ENCODE measurements at regions not wholly inside any gene's neighbourhood (a gene's known extent, or its start where the extent isn't known, plus 50 kb on each side); places are given as distances from the start of the nearest gene placed in this dataset.
"Not testable (repeated sequence)": the region's sequence is repeated elsewhere in the genome, so short reads cannot be mapped to it uniquely, and the experiment has no call there.

DNA sequence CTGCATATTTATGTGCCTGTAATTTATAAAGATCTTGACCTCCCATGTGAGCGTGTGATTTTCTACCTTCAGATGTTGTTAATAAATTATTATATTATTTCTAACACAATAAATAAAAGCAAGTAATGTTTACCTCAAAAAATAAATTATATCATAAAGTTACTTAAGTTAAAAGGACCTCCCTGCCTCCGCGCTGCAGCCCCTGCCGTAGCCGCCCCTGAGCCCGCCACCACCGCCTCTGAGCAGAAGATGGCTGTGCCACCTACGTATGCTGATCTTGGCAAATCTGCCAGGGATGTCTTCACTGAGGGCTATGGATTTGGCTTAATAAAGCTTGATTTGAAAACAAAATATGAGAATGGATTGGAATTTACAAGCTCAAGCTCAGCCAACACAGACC lies 119.6 kb upstream of the BRWD3 start:
- peaks cover 12% of the 10 kb centered on the region for H3K9me3 ChIP-seq (ENCODE audit: control insufficient read depth, low read length)
- H3K4me1 Mint-ChIP-seq, result no peaks in the 10 kb centered on the region
- H3K27me3 Mint-ChIP-seq (ENCODE audit: insufficient read depth), result no peaks in the 10 kb centered on the region
- H3K9me3 Mint-ChIP-seq, result peaks cover 81% of the 10 kb centered on the region
- H3K4me3 ChIP-seq (ENCODE audit: low read length), result no peak overlapping the region
- H3K27me3 ChIP-seq (ENCODE audit: control insufficient read depth, insufficient read depth, low read length, poor library complexity, severe bottlenecking), result no peaks in the 10 kb centered on the region
- H3K4me3 Mint-ChIP-seq, result no peak overlapping the region
- DNase-seq, result no peak
- H3K27ac Mint-ChIP-seq, result no peak overlapping the region
- no peaks in the 10 kb centered on the region for H3K4me1 ChIP-seq (ENCODE audit: control insufficient read depth, insufficient read depth, low read length)
- H3K36me3 Mint-ChIP-seq (ENCODE audit: low read depth), result no peaks in the 10 kb centered on the region
- H3K9ac ChIP-seq (ENCODE audit: extremely low read depth, low read length, poor library complexity, severe bottlenecking), result no peak overlapping the region
- TF ChIP-seq, protein P1, sequence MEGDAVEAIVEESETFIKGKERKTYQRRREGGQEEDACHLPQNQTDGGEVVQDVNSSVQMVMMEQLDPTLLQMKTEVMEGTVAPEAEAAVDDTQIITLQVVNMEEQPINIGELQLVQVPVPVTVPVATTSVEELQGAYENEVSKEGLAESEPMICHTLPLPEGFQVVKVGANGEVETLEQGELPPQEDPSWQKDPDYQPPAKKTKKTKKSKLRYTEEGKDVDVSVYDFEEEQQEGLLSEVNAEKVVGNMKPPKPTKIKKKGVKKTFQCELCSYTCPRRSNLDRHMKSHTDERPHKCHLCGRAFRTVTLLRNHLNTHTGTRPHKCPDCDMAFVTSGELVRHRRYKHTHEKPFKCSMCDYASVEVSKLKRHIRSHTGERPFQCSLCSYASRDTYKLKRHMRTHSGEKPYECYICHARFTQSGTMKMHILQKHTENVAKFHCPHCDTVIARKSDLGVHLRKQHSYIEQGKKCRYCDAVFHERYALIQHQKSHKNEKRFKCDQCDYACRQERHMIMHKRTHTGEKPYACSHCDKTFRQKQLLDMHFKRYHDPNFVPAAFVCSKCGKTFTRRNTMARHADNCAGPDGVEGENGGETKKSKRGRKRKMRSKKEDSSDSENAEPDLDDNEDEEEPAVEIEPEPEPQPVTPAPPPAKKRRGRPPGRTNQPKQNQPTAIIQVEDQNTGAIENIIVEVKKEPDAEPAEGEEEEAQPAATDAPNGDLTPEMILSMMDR (conservative IDR thresholded peaks at IDR 0.05), result no peak
- WGBS, 2 experiments (ENCODE audit: insufficient coverage in 1 of 2, insufficient read length in 1 of 2), result 90% methylated on average over 7 of the region's 8 CpGs; no CpG with 5 or more reads in 1 of the 2 experiments
- H3K27ac ChIP-seq (ENCODE audit: low read depth, low read length), result no peak overlapping the region
- no peaks in the 10 kb centered on the region for H3K36me3 ChIP-seq (ENCODE audit: control insufficient read depth, insufficient read depth, low read length)

DNA sequence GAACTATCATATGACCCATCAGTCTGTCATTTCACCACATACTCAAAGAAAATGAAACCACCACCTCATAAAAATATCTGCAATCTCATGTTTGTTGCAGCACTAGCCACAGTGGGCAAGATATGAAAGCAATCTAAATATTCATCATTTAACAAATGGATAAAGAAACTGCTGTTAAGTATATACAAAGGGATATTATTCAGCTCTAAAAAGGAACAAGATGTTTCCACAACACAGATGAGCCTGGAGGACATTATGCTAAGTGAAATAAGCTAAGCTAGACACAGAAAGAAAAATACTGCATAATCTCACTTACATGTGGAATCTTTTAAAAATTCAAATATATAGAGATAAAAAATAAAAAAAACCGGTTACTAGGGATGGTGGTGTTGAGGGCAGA lies 108.2 kb upstream of the BRWD3 start:
- no peaks in the 10 kb centered on the region for H3K4me1 Mint-ChIP-seq

DNA sequence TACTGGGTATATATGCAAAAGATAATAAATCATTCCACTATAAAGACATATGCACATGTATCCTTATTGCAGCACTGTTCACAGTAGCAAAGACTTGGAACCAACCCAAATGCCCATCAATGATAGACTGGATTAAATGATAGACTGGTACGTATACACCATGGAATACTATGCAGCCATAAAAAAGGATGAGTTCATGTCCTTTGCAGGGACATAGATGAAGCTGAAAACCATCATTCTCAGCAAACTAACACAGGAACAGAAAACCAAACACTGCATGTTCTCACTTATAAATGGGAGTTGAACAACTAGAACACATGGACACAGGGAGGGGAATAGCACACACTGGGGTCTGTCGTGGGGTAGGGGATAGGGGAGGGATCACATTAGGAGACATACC lies 102.7 kb upstream of the BRWD3 start:
- not testable (repeated sequence) for H3K4me3 ChIP-seq (ENCODE audit: low read length); H3K27me3 Mint-ChIP-seq (ENCODE audit: insufficient read depth); H3K4me1 ChIP-seq (ENCODE audit: control insufficient read depth, insufficient read depth, low read length); H3K4me3 Mint-ChIP-seq; H3K9me3 ChIP-seq (ENCODE audit: control insufficient read depth, low read length); H3K36me3 ChIP-seq (ENCODE audit: control insufficient read depth, insufficient read depth, low read length); H3K27ac Mint-ChIP-seq; DNase-seq; H3K27ac ChIP-seq (ENCODE audit: low read depth, low read length); H3K4me1 Mint-ChIP-seq; H3K27me3 ChIP-seq (ENCODE audit: control insufficient read depth, insufficient read depth, low read length, poor library complexity, severe bottlenecking); H3K9ac ChIP-seq (ENCODE audit: extremely low read depth, low read length, poor library complexity, severe bottlenecking); H3K36me3 Mint-ChIP-seq (ENCODE audit: low read depth)
- peaks cover 91% of the 10 kb centered on the region for H3K9me3 Mint-ChIP-seq
- WGBS, 2 experiments (ENCODE audit: insufficient coverage in 1 of 2, insufficient read length in 1 of 2), result no CpG with 5 or more reads among the region's 2 CpGs

More for the DNA sequence above, 108.2 kb upstream of the BRWD3 start:
- H3K9me3 Mint-ChIP-seq, result peaks cover 85% of the 10 kb centered on the region
- H3K36me3 ChIP-seq (ENCODE audit: control insufficient read depth, insufficient read depth, low read length), result no peaks in the 10 kb centered on the region
- H3K4me3 Mint-ChIP-seq, result no peak overlapping the region
- no CpG with 5 or more reads among the region's 1 CpG for WGBS, 2 experiments (ENCODE audit: insufficient coverage in 1 of 2, insufficient read length in 1 of 2)
- H3K36me3 Mint-ChIP-seq (ENCODE audit: low read depth), result no peaks in the 10 kb centered on the region
- H3K4me3 ChIP-seq (ENCODE audit: low read length), result no peak overlapping the region
- no peak overlapping the region for H3K27ac ChIP-seq (ENCODE audit: low read depth, low read length)
- H3K4me1 ChIP-seq (ENCODE audit: control insufficient read depth, insufficient read depth, low read length), result no peaks in the 10 kb centered on the region
- TF ChIP-seq, protein P1 (conservative IDR thresholded peaks at IDR 0.05), result no peak
- no peaks in the 10 kb centered on the region for H3K27me3 Mint-ChIP-seq (ENCODE audit: insufficient read depth)
- H3K9ac ChIP-seq (ENCODE audit: extremely low read depth, low read length, poor library complexity, severe bottlenecking), result no peak overlapping the region
- H3K9me3 ChIP-seq (ENCODE audit: control insufficient read depth, low read length), result peaks cover 11% of the 10 kb centered on the region
- no peaks in the 10 kb centered on the region for H3K27me3 ChIP-seq (ENCODE audit: control insufficient read depth, insufficient read depth, low read length, poor library complexity, severe bottlenecking)
- no peak overlapping the region for H3K27ac Mint-ChIP-seq
- no peak for DNase-seq

DNA sequence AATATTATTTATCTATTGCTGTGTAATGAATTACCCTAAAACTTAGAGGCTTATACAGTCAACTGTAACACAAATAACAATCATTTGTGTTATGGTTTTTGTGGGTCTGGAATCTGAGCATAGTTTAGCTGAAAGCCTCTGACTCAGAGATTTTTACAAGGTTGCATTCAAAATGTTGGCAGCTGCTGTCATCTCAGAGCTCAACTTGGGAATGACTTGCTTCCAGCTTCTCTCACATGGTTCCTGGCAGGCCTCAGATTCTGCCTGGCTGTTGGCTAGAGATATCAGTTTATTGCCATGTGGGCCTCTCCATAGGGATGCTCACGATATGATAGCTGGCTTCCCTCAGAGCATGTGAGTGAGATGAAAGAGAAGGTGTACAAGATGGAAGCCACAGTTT lies 70.2 kb upstream of the BRWD3 start:
- H3K27me3 Mint-ChIP-seq (ENCODE audit: insufficient read depth), result no peaks in the 10 kb centered on the region
- no peak overlapping the region for H3K27ac Mint-ChIP-seq

More for the DNA sequence above, 70.2 kb upstream of the BRWD3 start:
- H3K27ac ChIP-seq (ENCODE audit: low read depth, low read length), result no peak overlapping the region
- H3K36me3 Mint-ChIP-seq (ENCODE audit: low read depth), result no peaks in the 10 kb centered on the region
- no peak overlapping the region for H3K9ac ChIP-seq (ENCODE audit: extremely low read depth, low read length, poor library complexity, severe bottlenecking)
- H3K4me3 Mint-ChIP-seq, result no peak overlapping the region
- no peaks in the 10 kb centered on the region for H3K4me1 Mint-ChIP-seq
- H3K9me3 ChIP-seq (ENCODE audit: control insufficient read depth, low read length), result no peaks in the 10 kb centered on the region
- TF ChIP-seq, protein P1 (conservative IDR thresholded peaks at IDR 0.05), result no peak
- no peaks in the 10 kb centered on the region for H3K4me1 ChIP-seq (ENCODE audit: control insufficient read depth, insufficient read depth, low read length)
- no peak for DNase-seq
- no peaks in the 10 kb centered on the region for H3K36me3 ChIP-seq (ENCODE audit: control insufficient read depth, insufficient read depth, low read length)
- H3K9me3 Mint-ChIP-seq, result peaks cover 35% of the 10 kb centered on the region
- 77% methylated on average over 1 of the region's 1 CpG; no CpG with 5 or more reads in 1 of the 2 experiments for WGBS, 2 experiments (ENCODE audit: insufficient coverage in 1 of 2, insufficient read length in 1 of 2)
- H3K27me3 ChIP-seq (ENCODE audit: control insufficient read depth, insufficient read depth, low read length, poor library complexity, severe bottlenecking), result no peaks in the 10 kb centered on the region
- no peak overlapping the region for H3K4me3 ChIP-seq (ENCODE audit: low read length)

Measured in endodermal cell (in vitro differentiated cells).